Effector CD8-positive, alpha-beta T cell (primary cell): ENCODE measurements at regions not wholly inside any gene's neighbourhood (a gene's known extent, or its start where the extent isn't known, plus 50 kb on each side); places are given as distances from the start of the nearest gene placed in this dataset.

Experiments
- DNase-seq: peaks from one replicate; lab custom pipeline; 2025; lab: John Stamatoyannopoulos, UW

- DNase-seq: no peak
Measured at GRCh38 chr22:27441706-27442475, 359.7 kb downstream of the MN1 start.

- DNase-seq: no peak
Measured at GRCh38 chr22:27443306-27443705, 358.2 kb downstream of the MN1 start.

GRCh38 chr22:27445881-27446280, 355.7 kb downstream of the MN1 start:
- no peak for DNase-seq

- no peak for DNase-seq
Measured at GRCh38 chr22:27447289-27447688, 354.3 kb downstream of the MN1 start.

- DNase-seq: no peak
Measured at GRCh38 chr22:27450448-27450847, 351.1 kb downstream of the MN1 start.

GRCh38 chr22:27452245-27452644, 349.3 kb downstream of the MN1 start:
- DNase-seq: no peak

GRCh38 chr22:27452922-27453321, 348.6 kb downstream of the MN1 start:
- DNase-seq: no peak

- DNase-seq: no peak
Measured at GRCh38 chr22:27453725-27454124, 347.8 kb downstream of the MN1 start.

- DNase-seq: no peak
Measured at GRCh38 chr22:27454807-27455450, 346.6 kb downstream of the MN1 start.

- DNase-seq: no peak
Measured at GRCh38 chr22:27455526-27455925, 346.0 kb downstream of the MN1 start.

- no peak for DNase-seq
Measured at GRCh38 chr22:27456696-27457503, 344.7 kb downstream of the MN1 start.

- no peak for DNase-seq
Measured at GRCh38 chr22:27459999-27460398, 341.6 kb downstream of the MN1 start.

- no peak for DNase-seq
Measured at GRCh38 chr22:27460591-27461347, 340.8 kb downstream of the MN1 start.

GRCh38 chr22:27461470-27461869, 340.1 kb downstream of the MN1 start:
- no peak for DNase-seq

GRCh38 chr22:27462190-27462589, 339.4 kb downstream of the MN1 start:
- DNase-seq: no peak

- no peak for DNase-seq
Measured at GRCh38 chr22:27463121-27463660, 338.4 kb downstream of the MN1 start.

- no peak for DNase-seq
Measured at GRCh38 chr22:27466229-27466628, 335.3 kb downstream of the MN1 start.

GRCh38 chr22:27466778-27467438, 334.6 kb downstream of the MN1 start:
- no peak for DNase-seq

- no peak for DNase-seq
Measured at GRCh38 chr22:27467711-27468110, 333.8 kb downstream of the MN1 start.

GRCh38 chr22:27468712-27469111, 332.8 kb downstream of the MN1 start:
- DNase-seq: no peak

- DNase-seq: no peak
Measured at GRCh38 chr22:27470169-27470772, 331.3 kb downstream of the MN1 start.
